ENCODE measurements at regions not wholly inside any gene's neighbourhood (a gene's known extent, or its start where the extent isn't known, plus 50 kb on each side); places are given as distances from the start of the nearest gene placed in this dataset.

DNA sequence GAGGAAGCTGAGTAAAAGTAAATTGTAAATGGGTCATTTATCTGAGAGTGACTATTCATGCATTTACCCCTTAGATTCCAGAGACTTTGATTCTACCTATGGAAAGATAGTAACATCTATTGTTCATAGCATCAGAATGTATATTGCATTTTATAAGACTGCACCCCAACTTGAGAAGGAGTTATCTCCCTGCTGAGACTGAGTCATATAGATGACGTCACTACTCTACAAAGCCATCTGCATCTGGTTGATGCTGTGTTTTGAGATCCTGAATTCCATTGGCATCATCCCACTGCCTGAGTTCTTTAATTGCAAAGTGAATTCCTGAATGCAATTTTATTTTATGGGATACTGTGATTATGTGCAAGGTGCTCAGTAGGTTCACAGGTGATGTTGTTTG, 444.0 kb upstream of the SLC35B3 start:
- H3K4me1 ChIP-seq (ENCODE audit: control insufficient read depth in 5 of 5, insufficient read depth in 5 of 5, low read length in 5 of 5) = no peaks in the 10 kb centered on the region
- no peak overlapping the region for H3K9ac ChIP-seq (ENCODE audit: insufficient read depth in 1 of 2, low read length in 2 of 2)
- H3K27me3 ChIP-seq (ENCODE audit: control insufficient read depth in 3 of 3, insufficient read depth in 3 of 3, low read length in 2 of 3) = no peaks in the 10 kb centered on the region
- no peaks in the 10 kb centered on the region for H3K9me3 ChIP-seq (ENCODE audit: control insufficient read depth in 4 of 4, insufficient read depth in 3 of 4, low read length in 3 of 4)
- no peak overlapping the region for H3K27ac ChIP-seq (ENCODE audit: low read depth in 1 of 2, low read length in 1 of 2)
- WGBS, 2 donors = 90 to 97% methylated on average over 1 of the region's 1 CpG
- DNase-seq = no peak
- H3K4me3 ChIP-seq = no peak overlapping the region
- TF ChIP-seq CTCF (IDR thresholded peaks at IDR 0.05; ENCODE audit: control extremely low read depth, extremely low read depth) = no peak
- no peak for ATAC-seq (ENCODE audit: insufficient read depth, low FRiP score)
- H3K36me3 ChIP-seq (ENCODE audit: control insufficient read depth in 4 of 4, insufficient read depth in 4 of 4, low read length in 4 of 4) = no peaks in the 10 kb centered on the region

DNA sequence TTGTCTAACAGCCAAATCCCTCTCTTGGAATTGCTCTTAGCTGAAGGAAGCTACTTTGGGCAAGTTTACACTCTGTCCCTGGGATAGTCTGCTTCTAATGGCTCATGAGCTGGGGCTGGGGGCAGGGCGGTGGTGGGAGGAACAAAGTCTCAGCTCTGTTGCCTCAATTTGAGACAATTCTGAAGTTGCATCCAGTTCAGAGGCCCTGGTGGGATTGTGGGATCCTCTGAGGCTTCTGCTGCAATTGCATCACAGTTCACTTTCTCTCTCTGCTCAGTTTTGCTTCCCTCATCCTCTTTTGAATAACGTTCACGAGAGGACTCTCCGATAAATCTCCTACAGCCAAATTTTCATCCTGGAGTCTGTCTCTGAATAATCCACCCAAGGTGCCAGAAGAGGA, 440.6 kb upstream of the SLC35B3 start:
- Histone ChIP-seq H3K36me3 (ENCODE audit: control insufficient read depth in 4 of 4, insufficient read depth in 4 of 4, low read length in 4 of 4) (no peaks in the 10 kb centered on the region), H3K4me3 (no peak overlapping the region), H3K9ac (ENCODE audit: insufficient read depth in 1 of 2, low read length in 2 of 2) (no peak overlapping the region), H3K4me1 (ENCODE audit: control insufficient read depth in 5 of 5, insufficient read depth in 5 of 5, low read length in 5 of 5) (no peaks in the 10 kb centered on the region), H3K27ac (ENCODE audit: low read depth in 1 of 2, low read length in 1 of 2) (no peak overlapping the region), H3K9me3 (ENCODE audit: control insufficient read depth in 4 of 4, insufficient read depth in 3 of 4, low read length in 3 of 4) (no peaks in the 10 kb centered on the region), H3K27me3 (ENCODE audit: control insufficient read depth in 3 of 3, insufficient read depth in 3 of 3, low read length in 2 of 3) (no peaks in the 10 kb centered on the region)
- no peak for ATAC-seq (ENCODE audit: insufficient read depth, low FRiP score)
- no peak for TF ChIP-seq CTCF (IDR thresholded peaks at IDR 0.05; ENCODE audit: control extremely low read depth, extremely low read depth)
- WGBS, 2 donors = 35 to 65% methylated on average over 4 of the region's 4 CpGs
- no peak for DNase-seq

DNA sequence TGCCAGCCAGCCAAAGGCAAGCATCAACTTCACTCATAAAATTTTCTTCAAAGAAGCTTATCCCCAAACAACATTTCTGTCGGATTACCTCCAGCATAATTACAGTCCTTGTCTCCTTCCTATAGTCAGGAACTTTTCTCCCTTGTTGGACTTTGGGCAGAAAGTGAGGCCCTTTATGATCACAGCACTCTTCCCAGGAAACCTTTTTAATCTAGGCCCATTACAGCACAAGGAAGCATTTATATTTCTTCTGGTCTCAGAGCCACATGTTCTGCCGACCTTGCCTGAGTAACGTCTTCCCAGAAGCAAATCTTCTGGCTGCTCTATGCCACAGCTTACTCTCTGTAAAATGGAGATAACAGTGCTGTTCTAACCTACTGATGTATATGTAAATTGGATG, 437.2 kb upstream of the SLC35B3 start:
- 88 to 93% methylated on average over 3 of the region's 3 CpGs for WGBS, 2 donors
- no peak for TF ChIP-seq CTCF (IDR thresholded peaks at IDR 0.05; ENCODE audit: control extremely low read depth, extremely low read depth)
- no peaks in the 10 kb centered on the region for H3K36me3 ChIP-seq (ENCODE audit: control insufficient read depth in 4 of 4, insufficient read depth in 4 of 4, low read length in 4 of 4)
- no peaks in the 10 kb centered on the region for H3K9me3 ChIP-seq (ENCODE audit: control insufficient read depth in 4 of 4, insufficient read depth in 3 of 4, low read length in 3 of 4)
- H3K27ac ChIP-seq (ENCODE audit: low read depth in 1 of 2, low read length in 1 of 2) = no peak overlapping the region
- DNase-seq (no peak), ATAC-seq (ENCODE audit: insufficient read depth, low FRiP score) (no peak)
- no peaks in the 10 kb centered on the region for H3K27me3 ChIP-seq (ENCODE audit: control insufficient read depth in 3 of 3, insufficient read depth in 3 of 3, low read length in 2 of 3)
- H3K4me3 ChIP-seq = no peak overlapping the region
- no peaks in the 10 kb centered on the region for H3K4me1 ChIP-seq (ENCODE audit: control insufficient read depth in 5 of 5, insufficient read depth in 5 of 5, low read length in 5 of 5)
- H3K9ac ChIP-seq (ENCODE audit: insufficient read depth in 1 of 2, low read length in 2 of 2) = no peak overlapping the region

- no peak for DNase-seq
- no peak for TF ChIP-seq CTCF (IDR thresholded peaks at IDR 0.05; ENCODE audit: control extremely low read depth, extremely low read depth)
- no peaks in the 10 kb centered on the region for H3K27me3 ChIP-seq (ENCODE audit: control insufficient read depth in 3 of 3, insufficient read depth in 3 of 3, low read length in 2 of 3)
- no peaks in the 10 kb centered on the region for H3K9me3 ChIP-seq (ENCODE audit: control insufficient read depth in 4 of 4, insufficient read depth in 3 of 4, low read length in 3 of 4)
- WGBS, 2 donors = 92 to 96% methylated on average over 3 of the region's 3 CpGs
- ATAC-seq (ENCODE audit: insufficient read depth, low FRiP score) = no peak
- H3K4me1 ChIP-seq (ENCODE audit: control insufficient read depth in 5 of 5, insufficient read depth in 5 of 5, low read length in 5 of 5) = no peaks in the 10 kb centered on the region
- no peak overlapping the region for H3K9ac ChIP-seq (ENCODE audit: insufficient read depth in 1 of 2, low read length in 2 of 2)
- no peak overlapping the region for H3K4me3 ChIP-seq
- no peaks in the 10 kb centered on the region for H3K36me3 ChIP-seq (ENCODE audit: control insufficient read depth in 4 of 4, insufficient read depth in 4 of 4, low read length in 4 of 4)
- H3K27ac ChIP-seq (ENCODE audit: low read depth in 1 of 2, low read length in 1 of 2) = no peak overlapping the region
Measured at GRCh38 chr6:8865451-8865850, 430.1 kb upstream of the SLC35B3 start.
